ENCODE measurements at regions not wholly inside any gene's neighbourhood (a gene's known extent, or its start where the extent isn't known, plus 50 kb on each side); places are given as distances from the start of the nearest gene placed in this dataset.
A peak's percentile ranks its signal among the peaks of the same experiment; 100 is the strongest.

GRCh38 chr10:78202386-78202785, 168.7 kb downstream of the RPS24 start:
- no peaks in the 10 kb centered on the region for H3K9me3 ChIP-seq (replicated peaks in 1 of 2; ENCODE audit: control insufficient read depth in 2 of 2, insufficient read depth in 1 of 2, low read depth in 1 of 2, low read length in 2 of 2)
- H3K4ac ChIP-seq (ENCODE audit: low read length): no peak overlapping the region
- H4K8ac ChIP-seq (ENCODE audit: low read depth, low read length): no peak overlapping the region

GRCh38 chr10:78203915-78204818, 170.5 kb downstream of the RPS24 start:
- Histone ChIP-seq H2BK120ac (ENCODE audit: low read depth, low read length) (no peak overlapping the region), H4K8ac (ENCODE audit: low read depth, low read length) (no peak overlapping the region), H3K79me1 (ENCODE audit: low read depth, low read length) (no peaks in the 10 kb centered on the region), H3K4me3 (ENCODE audit: low read length in 2 of 2) (no peak overlapping the region), H4K91ac (ENCODE audit: low read depth, low read length, poor library complexity) (peak overlapping the region; percentile 9), H3K9ac (ENCODE audit: low read depth, low read length, poor library complexity) (no peak overlapping the region), H3K4me1 (ENCODE audit: control insufficient read depth in 2 of 2, insufficient read depth in 1 of 2, low read depth in 1 of 2, low read length in 2 of 2) (no peaks in the 10 kb centered on the region), H3K14ac (ENCODE audit: low read length) (no peak overlapping the region), H3K4me2 (ENCODE audit: insufficient read depth, low read length, poor library complexity, severe bottlenecking) (no peak overlapping the region), H3K36me3 (replicated peaks in 1 of 2; ENCODE audit: control insufficient read depth in 2 of 2, insufficient read depth in 2 of 2, low read length in 2 of 2) (no peaks in the 10 kb centered on the region), H3K23ac (ENCODE audit: low read depth, low read length, poor library complexity) (no peak overlapping the region), H2AK5ac (ENCODE audit: low read depth, low read length) (peak overlapping the region; percentile 45), H3K18ac (ENCODE audit: low read length) (peak overlapping the region; percentile 35), H2AFZ (ENCODE audit: low read length) (no peak overlapping the region), H2BK5ac (ENCODE audit: low read length) (no peak overlapping the region), H2BK15ac (ENCODE audit: low read length) (no peak overlapping the region), H3K27me3 (ENCODE audit: control insufficient read depth in 3 of 3, insufficient read depth in 3 of 3, low read depth in 1 of 3, low read length in 3 of 3) (peaks cover 0 to 29% (median 0%) of the 10 kb centered on the region in 3 experiments), H3K27ac (replicated peaks; ENCODE audit: low read length) (no peak overlapping the region), H2BK12ac (ENCODE audit: low read length) (peak overlapping the region; percentile 63), H3K4ac (ENCODE audit: low read length) (no peak overlapping the region), H3K9me3 (replicated peaks in 1 of 2; ENCODE audit: control insufficient read depth in 2 of 2, insufficient read depth in 1 of 2, low read depth in 1 of 2, low read length in 2 of 2) (no peaks in the 10 kb centered on the region)
- WGBS, 2 donors (ENCODE audit: extremely low coverage in 2 of 2, insufficient read length in 2 of 2, insufficient replicate concordance in 1 of 2): no CpG with 5 or more reads among the region's 9 CpGs
- no peak for DNase-seq (ENCODE audit: low spot score)

More at GRCh38 chr10:78202386-78202785, 168.7 kb downstream of the RPS24 start:
- Histone ChIP-seq H3K18ac (ENCODE audit: low read length) (no peak overlapping the region), H2BK120ac (ENCODE audit: low read depth, low read length) (no peak overlapping the region), H2BK5ac (ENCODE audit: low read length) (no peak overlapping the region), H2AFZ (ENCODE audit: low read length) (no peak overlapping the region), H3K36me3 (replicated peaks in 1 of 2; ENCODE audit: control insufficient read depth in 2 of 2, insufficient read depth in 2 of 2, low read length in 2 of 2) (no peaks in the 10 kb centered on the region), H2BK15ac (ENCODE audit: low read length) (no peak overlapping the region), H3K4me2 (ENCODE audit: insufficient read depth, low read length, poor library complexity, severe bottlenecking) (no peak overlapping the region), H2AK5ac (ENCODE audit: low read depth, low read length) (no peak overlapping the region), H3K4me1 (ENCODE audit: control insufficient read depth in 2 of 2, insufficient read depth in 1 of 2, low read depth in 1 of 2, low read length in 2 of 2) (no peaks in the 10 kb centered on the region), H4K91ac (ENCODE audit: low read depth, low read length, poor library complexity) (no peak overlapping the region), H3K27ac (replicated peaks; ENCODE audit: low read length) (no peak overlapping the region), H3K23ac (ENCODE audit: low read depth, low read length, poor library complexity) (no peak overlapping the region), H3K9ac (ENCODE audit: low read depth, low read length, poor library complexity) (no peak overlapping the region), H3K4me3 (ENCODE audit: low read length in 2 of 2) (no peak overlapping the region), H3K27me3 (ENCODE audit: control insufficient read depth in 3 of 3, insufficient read depth in 3 of 3, low read depth in 1 of 3, low read length in 3 of 3) (peaks cover 0 to 14% (median 0%) of the 10 kb centered on the region in 3 experiments), H2BK12ac (ENCODE audit: low read length) (no peak overlapping the region), H3K14ac (ENCODE audit: low read length) (no peak overlapping the region), H3K79me1 (ENCODE audit: low read depth, low read length) (no peaks in the 10 kb centered on the region)
- no peak for DNase-seq (ENCODE audit: low spot score)
- no CpG with 5 or more reads among the region's 4 CpGs for WGBS, 2 donors (ENCODE audit: extremely low coverage in 2 of 2, insufficient read length in 2 of 2, insufficient replicate concordance in 1 of 2)

- H3K4ac ChIP-seq (ENCODE audit: low read length): no peak overlapping the region
- DNase-seq (ENCODE audit: low spot score): no peak
- H2BK5ac ChIP-seq (ENCODE audit: low read length): no peak overlapping the region
- no peaks in the 10 kb centered on the region for H3K36me3 ChIP-seq (replicated peaks in 1 of 2; ENCODE audit: control insufficient read depth in 2 of 2, insufficient read depth in 2 of 2, low read length in 2 of 2)
- H3K23ac ChIP-seq (ENCODE audit: low read depth, low read length, poor library complexity): no peak overlapping the region
- H2AFZ ChIP-seq (ENCODE audit: low read length): no peak overlapping the region
- H3K79me1 ChIP-seq (ENCODE audit: low read depth, low read length): no peaks in the 10 kb centered on the region
- no peaks in the 10 kb centered on the region for H3K9me3 ChIP-seq (replicated peaks in 1 of 2; ENCODE audit: control insufficient read depth in 2 of 2, insufficient read depth in 1 of 2, low read depth in 1 of 2, low read length in 2 of 2)
- H3K27me3 ChIP-seq (ENCODE audit: control insufficient read depth in 3 of 3, insufficient read depth in 3 of 3, low read depth in 1 of 3, low read length in 3 of 3): peaks cover 0 to 35% (median 0%) of the 10 kb centered on the region in 3 experiments
- no peak overlapping the region for H4K91ac ChIP-seq (ENCODE audit: low read depth, low read length, poor library complexity)
- no peak overlapping the region for H3K9ac ChIP-seq (ENCODE audit: low read depth, low read length, poor library complexity)
- H4K8ac ChIP-seq (ENCODE audit: low read depth, low read length): no peak overlapping the region
- H3K4me1 ChIP-seq (ENCODE audit: control insufficient read depth in 2 of 2, insufficient read depth in 1 of 2, low read depth in 1 of 2, low read length in 2 of 2): no peaks in the 10 kb centered on the region
- H2BK15ac ChIP-seq (ENCODE audit: low read length): no peak overlapping the region
- H3K4me2 ChIP-seq (ENCODE audit: insufficient read depth, low read length, poor library complexity, severe bottlenecking): no peak overlapping the region
- no peak overlapping the region for H3K27ac ChIP-seq (replicated peaks; ENCODE audit: low read length)
- H2BK120ac ChIP-seq (ENCODE audit: low read depth, low read length): no peak overlapping the region
- peak overlapping the region; percentile 30 for H2BK12ac ChIP-seq (ENCODE audit: low read length)
- H3K4me3 ChIP-seq (ENCODE audit: low read length in 2 of 2): no peak overlapping the region
- no peak overlapping the region for H2AK5ac ChIP-seq (ENCODE audit: low read depth, low read length)
- no CpG with 5 or more reads among the region's 5 CpGs for WGBS, 2 donors (ENCODE audit: extremely low coverage in 2 of 2, insufficient read length in 2 of 2, insufficient replicate concordance in 1 of 2)
- H3K18ac ChIP-seq (ENCODE audit: low read length): no peak overlapping the region
- peak overlapping the region; percentile 78 for H3K14ac ChIP-seq (ENCODE audit: low read length)
These were observed 171.9 kb downstream of the RPS24 start for GRCh38 chr10:78205457-78206016.

- H3K4me3 ChIP-seq (ENCODE audit: low read length in 2 of 2): no peak overlapping the region
- no CpG with 5 or more reads among the region's 5 CpGs for WGBS, 2 donors (ENCODE audit: extremely low coverage in 2 of 2, insufficient read length in 2 of 2, insufficient replicate concordance in 1 of 2)
- no peak for DNase-seq (ENCODE audit: low spot score)
- H3K27me3 ChIP-seq (ENCODE audit: control insufficient read depth in 3 of 3, insufficient read depth in 3 of 3, low read depth in 1 of 3, low read length in 3 of 3): peaks cover 0 to 29% (median 0%) of the 10 kb centered on the region in 3 experiments
- no peak overlapping the region for H2BK5ac ChIP-seq (ENCODE audit: low read length)
- no peaks in the 10 kb centered on the region for H3K9me3 ChIP-seq (replicated peaks in 1 of 2; ENCODE audit: control insufficient read depth in 2 of 2, insufficient read depth in 1 of 2, low read depth in 1 of 2, low read length in 2 of 2)
- H3K23ac ChIP-seq (ENCODE audit: low read depth, low read length, poor library complexity): no peak overlapping the region
- no peak overlapping the region for H2AK5ac ChIP-seq (ENCODE audit: low read depth, low read length)
- no peak overlapping the region for H4K91ac ChIP-seq (ENCODE audit: low read depth, low read length, poor library complexity)
- H3K79me1 ChIP-seq (ENCODE audit: low read depth, low read length): no peaks in the 10 kb centered on the region
- H2AFZ ChIP-seq (ENCODE audit: low read length): no peak overlapping the region
- H3K4ac ChIP-seq (ENCODE audit: low read length): no peak overlapping the region
- H3K9ac ChIP-seq (ENCODE audit: low read depth, low read length, poor library complexity): no peak overlapping the region
- H4K8ac ChIP-seq (ENCODE audit: low read depth, low read length): no peak overlapping the region
- H3K36me3 ChIP-seq (replicated peaks in 1 of 2; ENCODE audit: control insufficient read depth in 2 of 2, insufficient read depth in 2 of 2, low read length in 2 of 2): no peaks in the 10 kb centered on the region
- no peak overlapping the region for H3K4me2 ChIP-seq (ENCODE audit: insufficient read depth, low read length, poor library complexity, severe bottlenecking)
- H2BK120ac ChIP-seq (ENCODE audit: low read depth, low read length): no peak overlapping the region
- no peak overlapping the region for H3K18ac ChIP-seq (ENCODE audit: low read length)
- H3K27ac ChIP-seq (replicated peaks; ENCODE audit: low read length): no peak overlapping the region
- no peak overlapping the region for H3K14ac ChIP-seq (ENCODE audit: low read length)
- peaks cover 0 to 6% of the 10 kb centered on the region in 2 donors for H3K4me1 ChIP-seq (ENCODE audit: control insufficient read depth in 2 of 2, insufficient read depth in 1 of 2, low read depth in 1 of 2, low read length in 2 of 2)
- no peak overlapping the region for H2BK15ac ChIP-seq (ENCODE audit: low read length)
- H2BK12ac ChIP-seq (ENCODE audit: low read length): no peak overlapping the region
These were observed 173.6 kb downstream of the RPS24 start for GRCh38 chr10:78207216-78207615.

All from neuronal stem cell (in vitro differentiated cells).